HG03354 (cell line): ENCODE measurements at regions not wholly inside any gene's neighbourhood (a gene's known extent, or its start where the extent isn't known, plus 50 kb on each side); places are given as distances from the start of the nearest gene placed in this dataset.

Experiments
- ATAC-seq: cut with Tn5 transposase; IDR thresholded peaks from one replicate; pipeline ENCODE4 v1.9.1; 2021; ENCODE audit warnings: mild to moderate bottlenecking; ENCODE audit not compliant: unreplicated experiment, poor library complexity, severe bottlenecking

DNA sequence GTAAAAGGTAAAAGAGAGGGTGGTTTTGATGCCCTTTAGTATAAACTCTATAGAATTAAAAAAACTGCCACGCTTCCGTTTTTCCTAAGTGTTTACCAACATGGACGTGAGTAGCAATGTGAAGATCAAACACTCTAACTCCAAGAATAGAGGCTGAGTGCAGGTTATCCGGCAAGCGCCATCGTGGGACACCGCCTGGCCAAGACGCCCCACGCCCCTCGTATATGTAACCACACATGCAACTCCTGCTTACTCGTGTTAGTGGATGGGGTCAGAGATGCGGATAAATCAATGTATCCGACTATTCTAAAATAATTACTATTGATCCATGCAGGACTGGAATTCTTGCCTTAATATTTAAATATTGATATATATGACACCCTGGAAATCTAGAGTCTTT lies 741.3 kb downstream of the GALR1 start:
- no peak for ATAC-seq

DNA sequence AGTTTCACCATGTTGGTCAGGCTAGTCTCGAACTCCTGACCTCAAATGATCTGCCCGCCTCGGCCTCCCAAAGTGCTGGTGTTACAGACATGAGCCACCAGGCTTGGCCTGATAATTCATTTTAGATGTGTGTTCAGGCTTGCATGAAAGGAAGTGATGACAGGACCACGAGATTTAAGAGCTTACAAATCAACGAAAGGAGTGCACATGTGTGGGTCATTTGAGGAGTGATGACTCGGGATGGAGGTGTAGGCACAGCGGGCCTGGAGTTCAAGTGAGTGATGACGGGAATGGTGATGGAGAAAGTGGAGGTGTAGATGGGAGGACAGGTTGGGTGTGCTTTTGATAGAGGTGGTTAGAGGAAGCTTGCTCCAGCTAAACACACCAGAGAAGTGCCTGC lies 742.4 kb downstream of the GALR1 start:
- no peak for ATAC-seq

DNA sequence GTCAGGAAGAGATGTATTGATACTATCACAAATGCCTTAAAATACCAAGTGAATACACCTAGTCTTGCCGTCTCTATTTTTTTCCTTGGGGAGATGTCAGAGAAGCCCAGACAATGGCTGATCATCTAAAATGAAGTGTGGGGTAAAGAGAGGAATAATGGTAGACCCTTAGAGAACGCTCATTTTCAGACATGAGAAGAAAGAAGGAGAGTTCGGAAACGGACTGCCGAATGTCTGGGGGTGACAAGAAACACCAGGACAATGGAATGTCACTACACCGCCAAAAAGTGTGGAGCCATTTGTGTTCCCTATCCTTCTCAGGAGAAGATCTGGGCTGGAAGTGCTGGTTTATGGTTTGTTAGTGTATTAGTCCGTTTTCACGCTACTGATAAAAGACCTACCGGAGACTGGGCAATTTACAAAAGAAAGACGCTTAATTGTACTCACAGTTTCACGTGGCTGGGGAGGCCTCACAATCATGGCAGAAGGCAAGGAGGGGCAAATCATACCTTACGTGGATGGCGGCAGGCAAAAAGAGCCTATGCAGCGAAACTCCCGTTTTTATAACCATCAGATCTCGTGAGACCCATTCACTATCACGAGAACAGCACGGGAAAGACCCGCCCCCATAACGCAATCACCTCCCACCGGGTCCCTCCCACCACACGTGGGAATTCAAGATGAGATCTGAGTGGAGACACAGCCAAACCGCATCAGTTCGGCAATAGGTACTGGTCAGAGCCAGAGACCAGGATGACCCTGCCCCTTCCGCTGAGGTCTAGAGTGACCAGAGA lies 743.7 kb downstream of the GALR1 start:
- ATAC-seq, result no peak

DNA sequence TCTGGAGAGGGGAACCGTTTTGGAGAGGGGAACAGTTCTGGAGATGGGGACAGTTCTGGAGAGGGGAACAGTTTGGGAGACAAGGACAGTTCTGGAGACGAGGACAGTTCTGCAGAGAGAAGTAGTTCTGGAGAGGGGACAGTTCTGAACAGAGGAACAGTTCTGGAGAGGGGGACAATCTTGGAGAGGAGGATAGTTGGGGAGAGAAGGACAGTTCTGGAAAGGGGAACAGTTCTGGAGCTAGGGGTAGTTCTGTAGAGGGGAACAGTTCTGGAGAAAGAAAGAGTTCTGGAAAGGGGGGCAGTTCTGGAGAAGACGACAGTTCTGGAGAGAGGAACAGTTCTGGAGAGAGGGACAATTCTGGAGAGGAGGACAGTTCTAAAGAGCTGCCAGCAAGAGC lies 745.9 kb downstream of the GALR1 start:
- no peak for ATAC-seq

DNA sequence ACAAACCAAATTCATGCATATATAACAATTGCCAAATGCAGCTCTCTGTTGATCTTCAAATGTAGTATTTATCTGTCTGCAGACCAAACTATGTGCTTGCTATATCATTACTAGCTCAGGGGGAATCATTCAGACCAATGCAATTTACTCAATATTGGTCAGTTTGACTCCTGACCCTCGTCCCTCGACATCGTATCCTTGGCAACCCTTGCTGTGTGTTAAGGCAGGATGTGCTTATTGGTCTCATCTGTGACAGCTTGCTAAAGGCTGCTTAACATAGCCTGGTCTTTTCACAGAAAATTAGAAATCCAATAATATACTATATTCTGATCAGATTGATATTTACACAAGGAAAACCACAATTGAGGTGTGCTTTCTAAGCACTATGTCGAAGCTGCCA lies 747.1 kb downstream of the GALR1 start:
- ATAC-seq, result no peak

DNA sequence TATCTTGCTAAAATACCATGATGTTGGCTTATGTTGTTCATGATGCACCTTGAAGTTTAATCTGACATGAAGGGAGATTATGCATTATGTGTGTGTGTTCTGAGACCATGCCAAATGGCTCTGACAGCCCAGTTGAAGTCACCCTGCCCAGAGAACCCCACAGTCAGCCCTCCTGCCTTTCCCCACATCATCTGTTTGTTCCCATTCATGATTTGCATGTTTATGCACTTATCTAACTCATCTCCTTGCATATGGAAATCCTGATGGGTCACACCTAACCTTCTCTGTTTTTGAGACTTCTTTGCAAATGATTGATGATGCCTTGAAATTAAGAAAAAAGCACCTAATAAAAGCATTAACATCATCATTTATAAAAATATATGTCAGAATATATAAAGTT lies 752.2 kb downstream of the GALR1 start:
- ATAC-seq, result no peak

DNA sequence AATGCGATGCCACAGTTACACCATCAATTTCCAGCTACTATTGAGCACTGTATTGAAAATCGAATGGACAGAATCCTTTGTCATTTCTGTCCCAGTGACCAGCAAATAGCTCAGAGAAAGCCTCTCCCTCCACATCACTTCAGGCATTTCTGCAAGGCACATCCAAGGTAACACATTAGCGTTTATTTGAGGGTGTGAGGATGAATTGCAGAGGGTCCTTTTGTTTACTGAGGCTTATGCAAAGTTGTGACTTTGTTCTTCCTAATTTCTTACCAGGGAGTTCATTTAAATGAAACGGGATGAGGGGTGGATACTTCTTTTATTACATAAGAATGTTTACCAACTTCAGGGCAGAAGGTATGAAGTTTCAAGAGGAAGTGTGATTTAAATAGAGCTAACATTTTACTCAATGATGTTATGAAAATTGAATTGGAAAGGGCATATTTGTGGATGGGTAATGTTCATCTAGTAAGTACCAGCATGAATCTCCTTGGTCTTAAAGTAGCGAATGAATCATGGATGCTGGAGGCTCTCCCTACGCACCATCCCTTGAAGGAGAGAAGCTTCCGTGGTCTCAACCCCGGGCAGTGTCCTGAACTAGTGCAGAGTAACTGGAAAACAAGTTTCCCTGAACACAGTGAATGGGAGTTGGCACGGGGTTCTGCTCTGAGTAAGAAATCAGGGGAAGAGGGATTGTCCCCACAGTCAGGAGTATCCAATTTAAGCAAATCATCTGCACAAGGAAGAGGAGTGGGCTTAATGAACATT lies 756.5 kb downstream of the GALR1 start:
- no peak for ATAC-seq

DNA sequence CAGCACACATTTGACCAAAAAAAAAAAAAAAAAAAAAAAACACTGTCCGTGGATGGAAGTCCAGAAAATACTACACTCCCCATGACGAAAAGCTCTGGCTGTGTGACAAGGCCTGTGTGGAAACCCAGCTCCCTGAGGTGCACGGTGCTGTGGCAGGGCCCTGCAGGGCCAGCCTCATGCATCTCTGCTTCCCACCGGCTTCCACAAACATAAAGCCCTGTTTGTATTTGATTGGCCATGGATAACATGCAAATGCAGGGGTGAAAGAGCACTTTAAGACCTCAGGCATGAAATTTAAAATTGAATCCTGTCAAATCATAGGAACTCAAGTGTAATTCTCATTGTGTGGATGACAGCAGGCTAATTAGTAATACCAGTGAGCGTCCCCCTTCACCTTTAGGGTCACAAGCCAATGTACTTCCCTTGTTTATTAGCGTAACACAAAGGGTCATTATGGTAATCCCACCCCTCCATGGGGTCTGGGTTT lies 757.2 kb downstream of the GALR1 start:
- no peak for ATAC-seq

DNA sequence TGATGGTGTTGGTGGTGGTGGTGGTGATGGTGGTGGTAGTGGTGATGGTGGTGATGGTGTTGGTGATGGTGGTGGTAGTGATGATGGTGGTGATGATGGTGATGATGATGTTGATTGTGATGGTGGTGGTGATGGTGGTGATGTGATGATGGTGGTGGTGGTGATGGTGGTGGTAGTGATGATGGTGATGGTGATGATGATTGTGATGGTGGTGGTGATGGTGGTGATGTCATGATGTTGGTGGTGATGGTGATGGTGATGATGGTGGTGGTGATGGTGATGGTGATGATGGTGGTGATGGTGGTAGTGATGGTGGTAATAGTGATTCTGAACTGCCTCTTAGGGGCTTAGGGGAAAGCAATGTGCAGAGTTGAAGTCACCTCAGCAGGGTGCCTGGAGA lies 760.7 kb downstream of the GALR1 start:
- no peak for ATAC-seq

DNA sequence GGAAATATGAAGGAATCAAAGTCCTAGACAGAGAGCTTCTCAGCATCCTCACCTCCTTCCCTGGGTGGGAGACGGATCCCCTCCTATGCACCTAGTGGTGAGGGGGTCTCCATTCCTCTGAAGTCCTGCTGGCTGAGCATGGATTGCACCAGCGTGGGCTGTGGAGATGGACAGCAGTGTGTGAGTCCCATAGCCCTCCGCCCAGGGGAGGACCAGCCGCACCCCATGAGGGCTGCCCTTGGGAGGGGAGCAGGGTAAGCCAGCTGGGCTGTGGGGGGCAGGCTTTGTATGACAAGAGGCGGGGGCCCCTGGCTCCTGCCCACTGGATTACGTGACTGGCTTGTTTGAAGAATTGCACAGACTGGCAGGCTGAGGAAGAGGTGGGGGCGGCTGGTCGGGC lies 768.2 kb downstream of the GALR1 start:
- no peak for ATAC-seq

DNA sequence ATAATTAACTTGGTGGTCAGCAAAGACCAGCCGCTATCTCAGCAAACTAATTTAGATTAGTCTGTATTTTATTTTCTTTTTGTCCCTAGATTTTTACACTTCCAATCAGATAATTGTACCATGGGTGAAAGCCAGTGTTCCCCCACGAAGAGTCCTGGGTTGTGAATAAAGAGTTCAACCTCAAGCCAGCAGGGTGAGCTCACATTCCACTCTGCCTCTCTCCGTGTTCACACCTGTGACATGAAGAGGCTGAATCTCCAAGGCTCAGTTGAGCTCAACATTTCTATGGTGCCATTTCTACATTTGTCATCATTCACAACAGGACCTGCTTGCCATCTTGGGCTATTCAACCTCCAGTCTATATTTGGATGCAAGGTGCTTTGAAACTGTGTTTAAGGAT lies 771.5 kb downstream of the GALR1 start:
- no peak for ATAC-seq

DNA sequence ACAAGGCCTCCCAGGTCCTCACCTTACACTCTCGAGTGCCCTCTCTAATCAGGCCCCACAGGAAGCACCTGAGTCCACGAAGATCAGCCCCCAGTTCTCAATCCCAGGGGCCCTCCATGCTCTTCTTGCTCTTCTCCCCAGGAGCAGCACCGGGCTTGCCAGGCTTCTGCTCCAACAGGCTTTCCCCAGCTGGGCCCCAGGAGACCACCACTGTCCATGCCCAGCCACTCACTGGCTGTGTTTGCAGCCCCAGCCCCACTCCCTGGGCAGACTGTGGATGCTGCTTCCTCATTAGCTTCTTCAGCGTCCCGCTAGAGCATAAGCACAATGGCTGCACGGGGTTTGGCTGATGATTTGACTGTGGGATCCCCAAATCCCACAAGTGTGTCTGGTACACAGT lies 781.9 kb downstream of the GALR1 start:
- ATAC-seq, result no peak

DNA sequence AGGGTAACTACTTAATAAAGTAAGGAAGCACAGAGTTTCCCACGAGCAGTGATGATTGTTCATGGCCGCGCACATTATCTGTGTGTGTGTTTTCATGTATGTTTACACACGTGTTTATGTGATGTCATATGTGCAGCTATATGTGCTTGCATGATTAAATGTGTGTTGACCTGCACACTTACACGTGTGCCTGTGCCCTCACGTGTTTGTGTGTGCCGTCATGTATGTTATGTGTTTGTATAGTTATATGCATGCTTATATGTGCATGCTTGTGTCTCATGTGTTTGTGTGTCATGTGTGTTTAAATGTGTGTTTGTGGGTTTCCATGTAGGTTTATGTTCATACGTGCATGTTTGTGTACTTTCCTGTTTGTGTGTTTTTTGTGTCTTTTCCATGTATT lies 782.3 kb downstream of the GALR1 start:
- ATAC-seq, result no peak

DNA sequence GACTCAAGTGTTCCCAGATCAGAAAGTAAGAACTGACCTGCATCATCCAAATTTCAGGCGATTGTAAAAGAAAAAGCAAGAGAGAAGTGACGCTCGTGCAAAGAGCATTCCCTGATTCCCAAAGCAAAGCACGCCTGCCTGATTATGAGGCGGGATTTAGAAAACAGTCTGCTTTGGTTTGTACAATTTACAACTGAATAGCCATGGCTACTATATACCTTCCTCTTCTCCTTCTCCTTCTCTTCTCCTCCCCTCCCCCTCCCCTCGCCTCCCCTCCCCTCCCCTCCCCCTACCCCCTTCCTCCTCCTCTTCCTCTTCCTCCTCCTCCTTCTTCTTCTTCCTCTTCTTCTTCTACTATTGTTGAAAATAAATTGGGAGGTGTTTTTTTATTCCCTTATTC lies 782.9 kb downstream of the GALR1 start:
- ATAC-seq, result no peak

DNA sequence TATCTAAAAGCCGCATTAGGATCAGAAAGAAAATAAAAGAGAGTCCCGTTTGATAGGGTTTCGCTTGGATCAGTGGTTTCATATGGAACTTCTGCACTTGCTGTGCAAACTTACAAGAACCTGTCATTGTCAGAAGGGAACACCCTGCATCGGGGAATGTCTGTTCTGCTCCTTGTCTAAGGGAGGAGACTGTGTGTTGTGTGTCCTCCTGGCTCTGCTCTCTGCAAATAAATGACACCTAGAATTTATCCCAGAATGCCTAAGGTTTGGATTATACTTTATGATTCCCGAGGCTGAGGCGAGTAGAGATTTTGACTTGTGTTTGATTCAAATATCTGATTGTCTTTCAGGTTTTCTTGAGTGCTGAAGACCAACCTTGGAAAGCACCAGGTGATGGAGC lies 785.1 kb downstream of the GALR1 start:
- no peak for ATAC-seq

DNA sequence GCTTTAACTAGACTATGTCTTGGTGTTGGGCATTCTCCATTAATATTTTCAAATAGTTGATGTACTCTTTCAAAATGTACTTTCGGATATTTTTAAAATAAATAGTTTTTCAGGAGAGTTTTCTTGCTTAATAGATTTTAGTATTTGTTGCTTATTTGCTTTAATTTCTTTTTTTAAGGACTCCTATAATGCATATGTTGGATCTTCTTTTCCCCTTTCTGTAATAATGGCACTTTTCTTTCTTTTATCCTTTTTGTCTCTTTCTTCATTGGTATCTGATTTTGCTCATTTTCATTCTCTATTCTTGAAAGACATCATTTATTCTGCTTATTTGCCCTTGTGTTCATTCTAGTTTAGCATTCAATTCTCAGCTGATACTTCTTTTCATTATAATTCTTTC lies 791.6 kb downstream of the GALR1 start:
- ATAC-seq, result no peak

DNA sequence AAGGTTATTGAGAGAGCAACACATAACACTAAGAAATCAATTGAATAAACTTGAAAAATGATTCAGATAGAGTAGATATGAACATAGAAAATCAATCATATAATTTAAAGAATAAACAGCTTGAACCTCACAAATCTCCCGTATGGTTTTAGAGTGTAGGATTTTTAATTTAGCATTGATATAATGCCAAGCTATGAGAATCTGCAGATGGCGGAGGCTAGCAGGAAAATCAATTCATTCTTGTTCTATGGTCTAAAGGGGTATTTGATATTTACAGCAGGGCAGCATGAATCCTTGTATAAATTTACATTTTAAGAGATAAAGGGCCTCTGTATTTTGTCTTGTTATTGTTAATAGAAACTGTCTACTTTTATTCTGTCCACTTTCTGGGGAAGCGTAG lies 797.0 kb downstream of the GALR1 start:
- no peak for ATAC-seq

DNA sequence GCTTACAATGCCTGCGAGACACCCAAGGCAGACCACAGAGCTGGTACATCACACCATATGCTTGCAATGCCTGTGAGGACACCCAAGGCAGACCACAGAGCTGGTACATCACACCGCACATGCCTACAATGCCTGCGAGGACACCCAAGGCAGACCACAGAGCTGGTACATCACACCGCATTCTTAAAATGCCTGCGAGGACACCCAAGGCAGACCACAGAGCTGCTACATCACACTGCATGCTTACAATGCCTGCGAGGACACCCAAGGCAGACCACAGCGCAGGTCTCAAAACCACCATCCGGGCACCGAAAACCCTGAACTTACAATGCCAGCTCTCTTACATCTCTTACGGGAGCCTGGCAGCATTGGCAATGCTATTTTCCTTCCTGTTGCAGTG lies 799.6 kb downstream of the GALR1 start:
- no peak for ATAC-seq

DNA sequence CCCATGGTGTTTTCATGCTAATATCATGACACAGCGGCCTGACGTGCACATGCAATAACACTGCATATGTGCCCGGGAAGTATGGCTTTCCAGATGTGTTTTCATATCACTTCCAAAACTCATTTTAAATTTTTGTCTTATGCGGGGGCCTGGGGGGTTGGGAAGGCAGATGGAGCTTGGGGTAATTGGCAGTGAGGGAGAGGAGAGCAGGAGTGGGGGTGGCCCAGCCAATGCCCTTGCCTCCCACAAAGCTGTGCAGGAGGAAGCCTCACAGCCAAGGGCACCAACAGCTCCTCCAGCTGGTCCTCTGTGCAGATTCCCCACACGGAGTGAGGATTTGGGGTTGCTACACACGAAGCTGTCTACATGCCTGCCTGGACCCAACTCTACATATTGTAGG lies 805.2 kb downstream of the GALR1 start:
- no peak for ATAC-seq

DNA sequence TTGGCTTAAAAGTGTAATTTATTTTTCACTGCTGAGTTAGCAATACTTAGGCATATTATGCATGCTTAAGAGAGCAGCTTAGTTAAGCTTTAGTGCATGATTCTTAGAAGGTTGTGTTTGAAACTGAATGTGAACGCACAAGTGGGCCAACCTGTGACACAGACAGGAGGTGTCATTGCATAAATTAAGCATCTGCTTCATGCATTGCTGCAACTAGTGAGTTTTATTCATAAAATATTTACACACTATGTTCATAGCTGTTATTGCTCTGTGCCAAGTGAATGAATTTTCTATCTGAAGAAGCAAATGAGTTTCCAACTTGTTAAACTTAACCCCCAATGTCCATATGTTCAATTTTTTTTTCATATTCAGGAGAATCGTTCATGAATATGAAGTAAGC lies 806.4 kb downstream of the GALR1 start:
- no peak for ATAC-seq
